SK-N-SH treated with all-trans-retinoic acid at 6 μM for 48 hours (cell line): ENCODE measurements at regions not wholly inside any gene's neighbourhood (a gene's known extent, or its start where the extent isn't known, plus 50 kb on each side); places are given as distances from the start of the nearest gene placed in this dataset.

Experiments used
- ATAC-seq: fragments of 200-7000 bp; cut with Tn5 transposase; 3 replicates; pipeline ENCODE4 v1.9.1; 2020; ENCODE audit warnings: mild to moderate bottlenecking, moderate library complexity
- ARNTL ChIP-seq: fragments of 450-650 bp; formaldehyde crosslinking; IDR thresholded peaks from 2 replicates; pipeline ENCODE4 v1.5.0; 2020; ENCODE audit warnings: low read depth, mild to moderate bottlenecking, moderate library complexity, borderline replicate concordance
- BACH2 ChIP-seq: fragments of 250-450 bp; sonication (Bioruptor Pico); IDR thresholded peaks from 2 replicates; pipeline ENCODE4 v1.9.0; 2021; ENCODE audit warnings: mild to moderate bottlenecking, borderline replicate concordance
- CREB5 ChIP-seq: fragments of 250-450 bp; sonication (Bioruptor Pico); IDR thresholded peaks from 2 replicates; pipeline ENCODE4 v1.5.1; 2020; ENCODE audit warnings: low read depth, mild to moderate bottlenecking, moderate library complexity
- CSDC2 ChIP-seq: fragments of 250-450 bp; sonication (Bioruptor Pico); IDR thresholded peaks from 2 replicates; pipeline ENCODE4 v1.5.0; 2020; ENCODE audit warnings: mild to moderate bottlenecking, moderate library complexity
- GLIS3 ChIP-seq: fragments of 250-450 bp; sonication (Bioruptor Pico); IDR thresholded peaks from 2 replicates; pipeline ENCODE4 v1.5.0; 2020; ENCODE audit warnings: mild to moderate bottlenecking, moderate library complexity
- ISL1 ChIP-seq: fragments of 250-450 bp; sonication (Bioruptor Pico); IDR thresholded peaks from 2 replicates; pipeline ENCODE4 v2.1.2; 2022; ENCODE audit warnings: mild to moderate bottlenecking, moderate library complexity
- PPARA ChIP-seq: fragments of 250-450 bp; sonication (Bioruptor Pico); IDR thresholded peaks from 2 replicates; pipeline ENCODE4 v1.5.0; 2020; ENCODE audit warnings: mild to moderate bottlenecking, borderline replicate concordance
- RARB ChIP-seq: fragments of 250-450 bp; sonication (Bioruptor Pico); IDR thresholded peaks from 2 replicates; pipeline ENCODE4 v1.8.0; 2021; ENCODE audit warnings: mild to moderate bottlenecking, moderate library complexity
- SNAI2 ChIP-seq: fragments of 250-450 bp; sonication (Bioruptor Pico); IDR thresholded peaks from 2 replicates; pipeline ENCODE4 v1.5.0; 2020; ENCODE audit warnings: mild to moderate bottlenecking, moderate library complexity
- TCF4 ChIP-seq: fragments of 250-450 bp; sonication (Bioruptor Pico); IDR thresholded peaks from 2 replicates; pipeline ENCODE4 v1.8.0; 2021; ENCODE audit warnings: mild to moderate bottlenecking, moderate library complexity, borderline replicate concordance
- TSHZ2 ChIP-seq: fragments of 250-450 bp; sonication (Bioruptor Pico); IDR thresholded peaks from 2 replicates; pipeline ENCODE4 v1.5.0; 2020; ENCODE audit warnings: mild to moderate bottlenecking, moderate library complexity
- ZFP3 ChIP-seq: fragments of 250-450 bp; sonication (Bioruptor Pico); IDR thresholded peaks from 2 replicates; pipeline ENCODE4 v1.5.0; 2020; ENCODE audit warnings: mild to moderate bottlenecking, moderate library complexity
- ZFP30 ChIP-seq: fragments of 450-650 bp; formaldehyde crosslinking; IDR thresholded peaks from 2 replicates; pipeline ENCODE4 v1.5.0; 2022; ENCODE audit warnings: mild to moderate bottlenecking, moderate library complexity
- ZNF70 ChIP-seq: fragments of 450-650 bp; formaldehyde crosslinking; IDR thresholded peaks from 2 replicates; pipeline ENCODE4 v1.5.0; 2020; ENCODE audit warnings: mild to moderate bottlenecking, moderate library complexity
- ZNF8 ChIP-seq: fragments of 450-650 bp; formaldehyde crosslinking; IDR thresholded peaks from 2 replicates; pipeline ENCODE4 v1.5.0; 2020; ENCODE audit warnings: mild to moderate bottlenecking, moderate library complexity
- TF ChIP-seq, protein P1 (sequence below): fragments of 250-450 bp; sonication (Bioruptor Pico); IDR thresholded peaks from 2 replicates; pipeline ENCODE4 v1.8.0; 2020; ENCODE audit warnings: mild to moderate bottlenecking, moderate library complexity, borderline replicate concordance
- TF ChIP-seq, protein P2 (sequence below): fragments of 250-450 bp; sonication (Bioruptor Pico); IDR thresholded peaks from 2 replicates; pipeline ENCODE4 v1.8.0; 2021; ENCODE audit warnings: low read depth, mild to moderate bottlenecking, moderate library complexity, borderline replicate concordance

- no peak for TF ChIP-seq CREB5 (CRISPR knock-in tag)
- TF ChIP-seq ZFP3 (CRISPR knock-in tag) = no peak
- no peak for TF ChIP-seq ISL1 (CRISPR knock-in tag)
- no peak for TF ChIP-seq ZFP30
- TF ChIP-seq TCF4 (CRISPR knock-in tag) = no peak
- TF ChIP-seq, protein P1, sequence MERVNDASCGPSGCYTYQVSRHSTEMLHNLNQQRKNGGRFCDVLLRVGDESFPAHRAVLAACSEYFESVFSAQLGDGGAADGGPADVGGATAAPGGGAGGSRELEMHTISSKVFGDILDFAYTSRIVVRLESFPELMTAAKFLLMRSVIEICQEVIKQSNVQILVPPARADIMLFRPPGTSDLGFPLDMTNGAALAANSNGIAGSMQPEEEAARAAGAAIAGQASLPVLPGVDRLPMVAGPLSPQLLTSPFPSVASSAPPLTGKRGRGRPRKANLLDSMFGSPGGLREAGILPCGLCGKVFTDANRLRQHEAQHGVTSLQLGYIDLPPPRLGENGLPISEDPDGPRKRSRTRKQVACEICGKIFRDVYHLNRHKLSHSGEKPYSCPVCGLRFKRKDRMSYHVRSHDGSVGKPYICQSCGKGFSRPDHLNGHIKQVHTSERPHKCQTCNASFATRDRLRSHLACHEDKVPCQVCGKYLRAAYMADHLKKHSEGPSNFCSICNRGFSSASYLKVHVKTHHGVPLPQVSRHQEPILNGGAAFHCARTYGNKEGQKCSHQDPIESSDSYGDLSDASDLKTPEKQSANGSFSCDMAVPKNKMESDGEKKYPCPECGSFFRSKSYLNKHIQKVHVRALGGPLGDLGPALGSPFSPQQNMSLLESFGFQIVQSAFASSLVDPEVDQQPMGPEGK (CRISPR knock-in tag) = no peak
- TF ChIP-seq ARNTL (CRISPR knock-in tag) = no peak
These were observed 108.3 kb upstream of the RXFP2 start (continued) for GRCh38 chr13:31631071-31631470.

GRCh38 chr13:31631746-31632145 lies 107.6 kb upstream of the RXFP2 start:
- no peak for ATAC-seq

DNA sequence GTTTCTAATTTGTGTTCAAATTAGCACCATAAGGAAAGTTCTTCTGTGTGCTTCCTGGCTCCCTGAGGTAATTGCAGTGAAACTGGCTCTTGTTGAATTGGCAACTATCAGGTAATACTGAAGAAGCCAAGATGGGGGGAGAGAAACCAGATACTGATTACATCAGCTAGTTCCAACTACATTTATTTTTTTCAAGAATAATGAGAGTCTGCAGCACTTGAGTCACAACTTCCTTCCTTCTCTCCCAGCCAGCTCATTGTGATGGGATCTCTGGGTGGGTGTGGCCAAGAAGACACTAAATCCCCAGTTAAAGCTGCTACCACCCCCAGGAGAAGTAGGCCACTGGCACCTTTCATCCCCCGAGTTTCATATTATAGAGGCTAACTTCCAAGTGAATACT lies 100.7 kb upstream of the RXFP2 start:
- TF ChIP-seq CREB5 (CRISPR knock-in tag) = no peak
- no peak for TF ChIP-seq ZNF70 (CRISPR knock-in tag)
- TF ChIP-seq, protein P1 (CRISPR knock-in tag) = no peak
- TF ChIP-seq CSDC2 (CRISPR knock-in tag) = no peak
- TF ChIP-seq ISL1 (CRISPR knock-in tag) = no peak
- no peak for TF ChIP-seq GLIS3
- no peak for TF ChIP-seq RARB (CRISPR knock-in tag)
- TF ChIP-seq, protein P2, sequence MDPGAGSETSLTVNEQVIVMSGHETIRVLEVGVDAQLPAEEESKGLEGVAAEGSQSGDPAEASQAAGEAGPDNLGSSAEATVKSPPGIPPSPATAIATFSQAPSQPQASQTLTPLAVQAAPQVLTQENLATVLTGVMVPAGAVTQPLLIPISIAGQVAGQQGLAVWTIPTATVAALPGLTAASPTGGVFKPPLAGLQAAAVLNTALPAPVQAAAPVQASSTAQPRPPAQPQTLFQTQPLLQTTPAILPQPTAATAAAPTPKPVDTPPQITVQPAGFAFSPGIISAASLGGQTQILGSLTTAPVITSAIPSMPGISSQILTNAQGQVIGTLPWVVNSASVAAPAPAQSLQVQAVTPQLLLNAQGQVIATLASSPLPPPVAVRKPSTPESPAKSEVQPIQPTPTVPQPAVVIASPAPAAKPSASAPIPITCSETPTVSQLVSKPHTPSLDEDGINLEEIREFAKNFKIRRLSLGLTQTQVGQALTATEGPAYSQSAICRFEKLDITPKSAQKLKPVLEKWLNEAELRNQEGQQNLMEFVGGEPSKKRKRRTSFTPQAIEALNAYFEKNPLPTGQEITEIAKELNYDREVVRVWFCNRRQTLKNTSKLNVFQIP (CRISPR knock-in tag) = no peak
- no peak for TF ChIP-seq ZNF8 (CRISPR knock-in tag)
- TF ChIP-seq BACH2 (CRISPR knock-in tag) = no peak
- ATAC-seq = peak; percentile 95

More at GRCh38 chr13:31631746-31632145, 107.6 kb upstream of the RXFP2 start:
- TF ChIP-seq TSHZ2 (CRISPR knock-in tag) (no peak), SNAI2 (CRISPR knock-in tag) (no peak), ZFP3 (CRISPR knock-in tag) (no peak), RARB (CRISPR knock-in tag) (no peak), PPARA (no peak)
- TF ChIP-seq, protein P1 (CRISPR knock-in tag) = no peak
